Left lung (tissue), 4 donors: ENCODE measurements at regions not wholly inside any gene's neighbourhood (a gene's known extent, or its start where the extent isn't known, plus 50 kb on each side); places are given as distances from the start of the nearest gene placed in this dataset.

Source experiments
- ATAC-seq: fragments of 200-7000 bp; cut with Tn5 transposase; one replicate; pipeline ENCODE4 v1.9.1; 2020; ENCODE audit warnings: moderate library complexity
- DNase-seq, 4 donors: peaks; one replicate each; pipeline ENCODE4 v3.0.0-alpha.2; 2013 to 2020
- H3K27ac ChIP-seq, 2 donors: fragments of 200-600 bp; sonication (generic) in 1 of 2; one replicate each; pipeline versions ENCODE4 v1.5.0 to v1.8.0; 2020 to 2021
- H3K27me3 ChIP-seq, 2 donors: fragments of 200-600 bp; sonication (generic) in 1 of 2; one replicate each; pipeline versions ENCODE4 v1.5.0 to v1.8.0; 2020 to 2021
- H3K36me3 ChIP-seq, 2 donors: fragments of 200-600 bp; sonication (generic) in 1 of 2; one replicate each; pipeline versions ENCODE4 v1.5.0 to v1.8.0; 2020 to 2021
- H3K4me1 ChIP-seq, 2 donors: fragments of 200-600 bp; one replicate each; pipeline ENCODE4 v1.8.0; 2021
- H3K4me3 ChIP-seq, 2 donors: fragments of 200-600 bp; sonication (generic) in 1 of 2; one replicate each; pipeline versions ENCODE4 v1.5.0 to v1.8.0; 2020 to 2021; ENCODE audit warnings: mild to moderate bottlenecking in 1 of 2
- H3K9me3 ChIP-seq, 2 donors: fragments of 200-600 bp; sonication (generic) in 1 of 2; one replicate each; pipeline versions ENCODE4 v1.5.0 to v1.8.0; 2020 to 2021
- CTCF ChIP-seq, 2 donors: fragments of 200-600 bp; sonication (generic) in 1 of 2; IDR thresholded peaks; one replicate each; pipeline versions ENCODE4 v1.5.0 to v1.8.0; 2021; ENCODE audit warnings: antibody characterized with exemption in 2 of 2
- intact Hi-C, 2 donors: fragments of 100-400 bp; cut with DNase I; formaldehyde crosslinking; loops; one replicate each; pipeline versions ENCODE4 v1.11.2 to v1.14.2; 2022
- donor health status: DM: no; HTN: yes; CAD: no.
- donor health status: DM: no; HTN: no; CAD: no.

GRCh38 chr13:89282241-89282640 lies 1611.1 kb downstream of the SLITRK5 start:
- H3K4me1 ChIP-seq = no peaks in the 10 kb centered on the region
- ATAC-seq (no peak), DNase-seq (no peak)
- intact Hi-C loops = no loop called here
- H3K27me3 ChIP-seq = no peaks in the 10 kb centered on the region
- H3K9me3 ChIP-seq = peaks cover 0 to 9% of the 10 kb centered on the region in 2 donors
- no peak overlapping the region for H3K27ac ChIP-seq
- H3K36me3 ChIP-seq = no peaks in the 10 kb centered on the region
- H3K4me3 ChIP-seq = no peak overlapping the region
- no peak for TF ChIP-seq CTCF (IDR thresholded peaks at IDR 0.05)

- DNase-seq (peak in 1 of 4 donors; percentile 36), ATAC-seq (no peak)
- H3K9me3 ChIP-seq = peaks cover 0 to 24% of the 10 kb centered on the region in 2 donors
- no peaks in the 10 kb centered on the region for H3K36me3 ChIP-seq
- intact Hi-C loops = no loop called here
- no peak overlapping the region for H3K4me3 ChIP-seq
- H3K27ac ChIP-seq = no peak overlapping the region
- H3K4me1 ChIP-seq = no peaks in the 10 kb centered on the region
- no peak for TF ChIP-seq CTCF (IDR thresholded peaks at IDR 0.05)
- no peaks in the 10 kb centered on the region for H3K27me3 ChIP-seq
Measured at GRCh38 chr13:89287381-89287780, 1616.2 kb downstream of the SLITRK5 start.

GRCh38 chr13:89294115-89294867 lies 1623.1 kb downstream of the SLITRK5 start:
- H3K27ac ChIP-seq = no peak overlapping the region
- peak in 1 of 4 donors; percentile 8 for DNase-seq
- no peak overlapping the region for H3K4me3 ChIP-seq
- ATAC-seq = no peak
- no peaks in the 10 kb centered on the region for H3K4me1 ChIP-seq
- intact Hi-C loops = no loop called here
- TF ChIP-seq CTCF (IDR thresholded peaks at IDR 0.05) = no peak
- no peaks in the 10 kb centered on the region for H3K27me3 ChIP-seq
- peaks cover 0 to 6% of the 10 kb centered on the region in 2 donors for H3K9me3 ChIP-seq
- H3K36me3 ChIP-seq = no peaks in the 10 kb centered on the region

- no peaks in the 10 kb centered on the region for H3K27me3 ChIP-seq
- H3K36me3 ChIP-seq = no peaks in the 10 kb centered on the region
- no peaks in the 10 kb centered on the region for H3K4me1 ChIP-seq
- H3K4me3 ChIP-seq = no peak overlapping the region
- DNase-seq (no peak), ATAC-seq (no peak)
- TF ChIP-seq CTCF (IDR thresholded peaks at IDR 0.05) = no peak
- intact Hi-C loops = no loop called here
- no peak overlapping the region for H3K27ac ChIP-seq
- H3K9me3 ChIP-seq = peaks cover 0 to 2% of the 10 kb centered on the region in 2 donors
Measured at GRCh38 chr13:89307278-89307677, 1636.1 kb downstream of the SLITRK5 start.

GRCh38 chr13:89310943-89311672 lies 1639.9 kb downstream of the SLITRK5 start:
- DNase-seq = no peak
- Histone ChIP-seq H3K4me3 (no peak overlapping the region), H3K4me1 (no peaks in the 10 kb centered on the region), H3K27me3 (no peaks in the 10 kb centered on the region), H3K9me3 (peaks cover 0 to 4% of the 10 kb centered on the region in 2 donors), H3K27ac (no peak overlapping the region), H3K36me3 (no peaks in the 10 kb centered on the region)
- ATAC-seq = no peak
- TF ChIP-seq CTCF (IDR thresholded peaks at IDR 0.05) = no peak
- intact Hi-C loops = no loop called here
